ENCODE measurements at regions not wholly inside any gene's neighbourhood (a gene's known extent, or its start where the extent isn't known, plus 50 kb on each side); places are given as distances from the start of the nearest gene placed in this dataset.

DNA sequence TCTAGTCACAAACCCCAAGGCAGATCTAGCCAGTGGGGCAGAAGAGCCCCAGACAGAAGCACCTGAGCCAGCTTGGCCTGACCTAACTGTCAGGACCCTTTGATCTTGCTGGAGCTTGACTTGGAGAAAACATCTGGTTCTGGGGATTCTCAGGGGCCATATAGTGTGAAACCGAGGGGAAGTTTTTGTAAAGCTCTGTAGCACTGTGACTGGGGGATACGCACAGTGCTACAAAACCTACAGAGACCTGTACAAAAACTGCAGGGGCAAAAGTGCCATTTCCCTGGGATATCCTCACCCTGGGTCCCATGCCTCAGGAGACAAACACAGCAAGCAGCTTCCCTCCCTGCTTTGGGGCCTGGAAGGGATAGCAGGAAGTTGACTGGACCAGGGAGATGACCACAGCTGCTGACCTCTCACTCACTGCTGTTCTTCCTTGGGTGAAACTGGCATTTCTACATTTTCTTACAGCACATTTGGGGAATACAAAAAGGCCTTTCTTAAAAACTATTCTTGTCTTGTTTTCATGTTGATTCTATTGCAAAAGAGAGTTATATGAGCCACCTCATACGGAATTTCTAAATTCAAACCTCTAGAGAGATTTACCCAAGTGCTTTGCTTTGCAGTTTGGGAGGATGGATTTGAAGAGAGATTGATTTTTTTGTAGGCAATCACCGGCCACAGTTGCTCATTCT, 140.0 kb downstream of the DAD1 start:
- Histone ChIP-seq H3K4me1 (ENCODE audit: low read length) (peaks cover under 1% of the 10 kb centered on the region; the same call in 1 of the 2 replicates), H3K9ac (ENCODE audit: low read length) (no peak overlapping the region), H3K27me3 (ENCODE audit: low read length) (no peaks in the 10 kb centered on the region; the same call in 1 of the 2 replicates), H3K27ac (ENCODE audit: low read length) (no peak overlapping the region), H3K4me2 (ENCODE audit: low read depth, low read length, poor library complexity, severe bottlenecking) (no peak overlapping the region), H2AFZ (ENCODE audit: low read length) (no peak overlapping the region), H3K36me3 (ENCODE audit: insufficient read depth, low read length) (no peaks in the 10 kb centered on the region), H3K9me3 (ENCODE audit: low read length) (no peaks in the 10 kb centered on the region), H3K9me2 (replicated peaks; ENCODE audit: insufficient read depth, low read length) (no peaks in the 10 kb centered on the region), H4K20me1 (ENCODE audit: insufficient read depth, low read depth, low read length) (no peaks in the 10 kb centered on the region), H3K79me2 (ENCODE audit: low read length) (no peaks in the 10 kb centered on the region), H3K4me3 (ENCODE audit: low read length) (no peak overlapping the region)
- DNase-seq, result no peak

DNA sequence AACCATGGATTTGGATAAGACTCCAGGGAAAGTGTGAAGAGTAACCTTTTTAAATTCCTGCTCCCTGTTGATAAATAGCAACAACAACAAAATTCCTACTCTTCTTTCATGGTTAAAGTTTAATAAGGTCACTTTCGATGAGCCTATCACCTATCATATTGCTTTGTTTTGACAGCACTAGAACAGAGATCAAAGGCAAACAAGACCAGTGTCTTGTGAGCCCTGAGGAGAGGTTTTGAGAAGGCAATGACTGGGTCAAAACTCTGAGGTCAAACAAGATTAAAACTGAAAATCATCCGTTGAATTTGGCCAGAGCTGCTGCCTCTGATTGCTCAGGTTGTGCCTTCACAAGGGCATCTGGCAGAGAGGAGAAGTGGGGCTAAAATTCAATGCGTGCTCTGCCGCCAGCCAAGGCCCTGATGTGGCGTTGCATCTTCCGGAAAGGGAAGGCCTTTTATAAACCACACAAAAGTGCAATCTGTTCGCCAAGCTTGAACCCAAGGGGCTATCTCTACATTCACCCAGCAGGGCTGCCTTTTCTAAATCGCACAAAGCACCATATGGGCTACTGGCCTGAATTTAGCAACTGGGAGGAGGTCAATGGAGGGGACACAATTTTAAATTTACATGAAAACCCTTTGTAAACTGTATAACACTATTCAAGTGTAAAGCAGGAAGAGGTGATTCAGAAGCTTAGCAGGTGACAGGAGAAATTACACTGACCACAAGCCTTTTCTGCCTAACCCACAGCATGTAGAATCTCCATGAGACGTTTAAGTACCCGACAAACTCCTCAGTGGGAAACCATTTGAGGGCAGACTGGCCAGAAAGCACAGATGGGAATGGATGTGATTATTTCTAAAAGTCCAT, 140.8 kb downstream of the DAD1 start:
- H3K36me3 ChIP-seq (ENCODE audit: insufficient read depth, low read length), result no peaks in the 10 kb centered on the region
- DNase-seq, result no peak
- H3K4me3 ChIP-seq (ENCODE audit: low read length), result no peak overlapping the region
- H3K9me3 ChIP-seq (ENCODE audit: low read length), result no peaks in the 10 kb centered on the region
- H2AFZ ChIP-seq (ENCODE audit: low read length), result no peak overlapping the region
- H3K79me2 ChIP-seq (ENCODE audit: low read length), result no peaks in the 10 kb centered on the region
- no peaks in the 10 kb centered on the region for H3K9me2 ChIP-seq (replicated peaks; ENCODE audit: insufficient read depth, low read length)
- no peak overlapping the region for H3K27ac ChIP-seq (ENCODE audit: low read length)
- no peaks in the 10 kb centered on the region for H4K20me1 ChIP-seq (ENCODE audit: insufficient read depth, low read depth, low read length)
- H3K9ac ChIP-seq (ENCODE audit: low read length), result no peak overlapping the region
- no peaks in the 10 kb centered on the region; the same call in 1 of the 2 replicates for H3K27me3 ChIP-seq (ENCODE audit: low read length)
- no peak overlapping the region for H3K4me2 ChIP-seq (ENCODE audit: low read depth, low read length, poor library complexity, severe bottlenecking)
- no peaks in the 10 kb centered on the region for H3K4me1 ChIP-seq (ENCODE audit: low read length)

DNA sequence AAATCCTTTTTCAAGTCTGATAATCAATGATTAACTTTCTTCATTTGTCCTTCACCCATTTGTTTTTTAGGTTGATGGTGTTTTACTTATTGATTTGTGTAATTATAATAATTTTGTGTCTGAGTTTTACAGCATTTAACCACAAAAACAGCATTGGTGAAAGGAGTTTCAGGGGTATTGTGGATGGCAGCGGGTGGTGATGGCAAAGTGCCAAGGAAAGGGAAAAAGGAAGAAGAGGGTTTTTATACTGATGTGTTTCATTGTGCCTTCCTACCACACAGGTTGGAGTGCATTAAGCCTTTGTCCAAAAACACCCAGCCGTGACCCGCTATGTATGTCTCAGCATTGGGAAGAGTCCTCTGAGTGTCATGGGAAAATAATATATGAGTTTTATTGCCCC, 150.3 kb downstream of the DAD1 start:
- H3K4me3 ChIP-seq (ENCODE audit: low read length), result no peak overlapping the region
- no peak overlapping the region for H3K4me2 ChIP-seq (ENCODE audit: low read depth, low read length, poor library complexity, severe bottlenecking)
- H4K20me1 ChIP-seq (ENCODE audit: insufficient read depth, low read depth, low read length), result no peaks in the 10 kb centered on the region
- H2AFZ ChIP-seq (ENCODE audit: low read length), result no peak overlapping the region
- no peak overlapping the region for H3K9ac ChIP-seq (ENCODE audit: low read length)
- H3K79me2 ChIP-seq (ENCODE audit: low read length), result no peaks in the 10 kb centered on the region
- no peaks in the 10 kb centered on the region for H3K36me3 ChIP-seq (ENCODE audit: insufficient read depth, low read length)
- H3K27ac ChIP-seq (ENCODE audit: low read length), result no peak overlapping the region
- no peaks in the 10 kb centered on the region for H3K9me3 ChIP-seq (ENCODE audit: low read length)
- no peaks in the 10 kb centered on the region for H3K27me3 ChIP-seq (ENCODE audit: low read length)
- peaks cover 10% of the 10 kb centered on the region for H3K4me1 ChIP-seq (ENCODE audit: low read length)
- H3K9me2 ChIP-seq (replicated peaks; ENCODE audit: insufficient read depth, low read length), result no peaks in the 10 kb centered on the region
- DNase-seq, result no peak

- Histone ChIP-seq H3K9ac (ENCODE audit: low read length) (no peak overlapping the region), H3K27ac (ENCODE audit: low read length) (no peak overlapping the region), H2AFZ (ENCODE audit: low read length) (no peak overlapping the region), H3K4me2 (ENCODE audit: low read depth, low read length, poor library complexity, severe bottlenecking) (no peak overlapping the region), H4K20me1 (ENCODE audit: insufficient read depth, low read depth, low read length) (no peaks in the 10 kb centered on the region), H3K36me3 (ENCODE audit: insufficient read depth, low read length) (no peaks in the 10 kb centered on the region), H3K9me2 (replicated peaks; ENCODE audit: insufficient read depth, low read length) (no peaks in the 10 kb centered on the region), H3K4me1 (ENCODE audit: low read length) (peaks cover 47% of the 10 kb centered on the region), H3K27me3 (ENCODE audit: low read length) (no peaks in the 10 kb centered on the region), H3K4me3 (ENCODE audit: low read length) (no peak overlapping the region), H3K9me3 (ENCODE audit: low read length) (no peaks in the 10 kb centered on the region), H3K79me2 (ENCODE audit: low read length) (no peaks in the 10 kb centered on the region)
- no peak for DNase-seq
Measured at GRCh38 chr14:22434901-22435550, 154.0 kb downstream of the DAD1 start.

DNA sequence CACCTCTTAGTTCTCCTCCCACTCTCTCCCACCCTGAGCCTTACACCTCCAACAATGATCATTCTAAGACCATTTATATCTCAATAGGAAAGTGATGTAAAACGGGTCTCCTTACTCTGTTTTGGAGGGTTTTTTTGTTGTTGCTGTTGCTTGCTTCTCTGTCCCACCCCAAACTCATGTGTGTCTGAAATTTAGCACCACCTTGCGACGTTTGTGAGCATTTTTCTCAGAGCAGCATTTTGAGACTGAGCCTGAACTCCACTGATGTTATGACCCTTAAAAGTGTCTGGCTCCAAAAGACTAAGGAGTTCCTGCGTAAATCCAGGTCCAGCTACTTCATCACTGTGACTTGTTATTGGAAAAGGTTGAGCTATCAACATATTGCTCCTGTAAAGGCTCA, 155.0 kb downstream of the DAD1 start:
- Histone ChIP-seq H3K9me2 (replicated peaks; ENCODE audit: insufficient read depth, low read length) (no peaks in the 10 kb centered on the region), H3K4me1 (ENCODE audit: low read length) (peaks cover 57% of the 10 kb centered on the region), H3K4me2 (ENCODE audit: low read depth, low read length, poor library complexity, severe bottlenecking) (peak overlapping the region; percentile 82)

DNA sequence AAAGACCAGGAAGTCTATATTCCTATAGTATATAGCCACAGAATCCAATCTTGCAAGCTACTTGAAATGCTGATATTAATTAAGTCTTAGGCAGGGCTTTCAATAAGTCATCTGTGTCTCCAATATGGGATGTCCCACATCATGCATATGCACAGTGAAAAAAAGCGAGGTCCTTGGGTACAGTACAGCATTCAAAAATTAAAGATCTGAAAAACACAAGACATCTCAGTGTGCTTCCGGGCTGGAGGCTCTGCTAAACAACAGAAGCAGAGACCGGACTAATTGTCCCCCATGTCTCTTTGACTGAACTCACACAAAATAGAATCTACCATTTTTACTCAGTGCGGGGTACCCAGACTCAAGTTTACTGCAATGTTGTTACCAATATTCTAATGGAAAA, 156.0 kb downstream of the DAD1 start:
- Histone ChIP-seq H3K9ac (ENCODE audit: low read length) (peak overlapping the region; percentile 68), H3K9me3 (ENCODE audit: low read length) (no peaks in the 10 kb centered on the region), H3K4me1 (ENCODE audit: low read length) (peaks cover 66% of the 10 kb centered on the region), H3K4me3 (ENCODE audit: low read length) (peak overlapping the region; percentile 55), H3K36me3 (ENCODE audit: insufficient read depth, low read length) (no peaks in the 10 kb centered on the region), H3K27ac (ENCODE audit: low read length) (peak overlapping the region; percentile 97), H3K79me2 (ENCODE audit: low read length) (no peaks in the 10 kb centered on the region), H2AFZ (ENCODE audit: low read length) (0 out of 2 replicates have a peak overlapping the region, but pooled peaks have one; percentile 1), H3K4me2 (ENCODE audit: low read depth, low read length, poor library complexity, severe bottlenecking) (peak overlapping the region; percentile 82), H3K27me3 (ENCODE audit: low read length) (no peaks in the 10 kb centered on the region), H4K20me1 (ENCODE audit: insufficient read depth, low read depth, low read length) (no peaks in the 10 kb centered on the region), H3K9me2 (replicated peaks; ENCODE audit: insufficient read depth, low read length) (no peaks in the 10 kb centered on the region)
- DNase-seq, result peak; percentile 91

More for the DNA sequence above, 155.0 kb downstream of the DAD1 start:
- Histone ChIP-seq H3K9ac (ENCODE audit: low read length) (peak overlapping the region; percentile 68), H3K9me3 (ENCODE audit: low read length) (no peaks in the 10 kb centered on the region), H2AFZ (ENCODE audit: low read length) (0 out of 2 replicates have a peak overlapping the region, but pooled peaks have one; percentile 9), H3K4me3 (ENCODE audit: low read length) (no peak overlapping the region), H3K27me3 (ENCODE audit: low read length) (no peaks in the 10 kb centered on the region), H3K79me2 (ENCODE audit: low read length) (no peaks in the 10 kb centered on the region), H3K27ac (ENCODE audit: low read length) (peak overlapping the region; percentile 97), H3K36me3 (ENCODE audit: insufficient read depth, low read length) (no peaks in the 10 kb centered on the region), H4K20me1 (ENCODE audit: insufficient read depth, low read depth, low read length) (no peaks in the 10 kb centered on the region)
- DNase-seq, result peak; percentile 90

GRCh38 chr14:22432348-22432976, 156.6 kb downstream of the DAD1 start:
- peak overlapping the region; percentile 82 for H3K4me2 ChIP-seq (ENCODE audit: low read depth, low read length, poor library complexity, severe bottlenecking)
- 0 out of 2 replicates have a peak overlapping the region, but pooled peaks have one; percentile 1 for H2AFZ ChIP-seq (ENCODE audit: low read length)
- peaks cover 72% of the 10 kb centered on the region for H3K4me1 ChIP-seq (ENCODE audit: low read length)
- no peaks in the 10 kb centered on the region for H4K20me1 ChIP-seq (ENCODE audit: insufficient read depth, low read depth, low read length)
- H3K9me3 ChIP-seq (ENCODE audit: low read length), result no peaks in the 10 kb centered on the region
- no peaks in the 10 kb centered on the region for H3K36me3 ChIP-seq (ENCODE audit: insufficient read depth, low read length)
- peak; percentile 98 for DNase-seq
- H3K27me3 ChIP-seq (ENCODE audit: low read length), result no peaks in the 10 kb centered on the region
- peak overlapping the region; percentile 97 for H3K27ac ChIP-seq (ENCODE audit: low read length)
- peak overlapping the region; percentile 68 for H3K9ac ChIP-seq (ENCODE audit: low read length)
- no peaks in the 10 kb centered on the region for H3K9me2 ChIP-seq (replicated peaks; ENCODE audit: insufficient read depth, low read length)
- no peaks in the 10 kb centered on the region for H3K79me2 ChIP-seq (ENCODE audit: low read length)
- peak overlapping the region; percentile 55 for H3K4me3 ChIP-seq (ENCODE audit: low read length)

Data from Karpas-422 (cell line).